OCI-LY1 (cell line): ENCODE measurements at regions not wholly inside any gene's neighbourhood (a gene's known extent, or its start where the extent isn't known, plus 50 kb on each side); places are given as distances from the start of the nearest gene placed in this dataset.

ENCODE experiments used
- EZH2 ChIP-seq: fragments of 200-600 bp; sonication (generic), shearing (Covaris generic); IDR thresholded peaks from 2 replicates; pipeline ENCODE4 v1.8.0; 2017; ENCODE audit warnings: borderline replicate concordance, mixed run types, mild to moderate bottlenecking, antibody characterized with exemption, low read length, moderate library complexity, mixed read lengths
- TF ChIP-seq, protein P1 (sequence below): fragments of 200-600 bp; sonication (generic), shearing (Covaris generic); IDR thresholded peaks from 2 replicates; pipeline ENCODE4 v1.5.1; 2017; ENCODE audit warnings: mild to moderate bottlenecking, antibody characterized with exemption, low read length, moderate library complexity, mixed read lengths

DNA sequence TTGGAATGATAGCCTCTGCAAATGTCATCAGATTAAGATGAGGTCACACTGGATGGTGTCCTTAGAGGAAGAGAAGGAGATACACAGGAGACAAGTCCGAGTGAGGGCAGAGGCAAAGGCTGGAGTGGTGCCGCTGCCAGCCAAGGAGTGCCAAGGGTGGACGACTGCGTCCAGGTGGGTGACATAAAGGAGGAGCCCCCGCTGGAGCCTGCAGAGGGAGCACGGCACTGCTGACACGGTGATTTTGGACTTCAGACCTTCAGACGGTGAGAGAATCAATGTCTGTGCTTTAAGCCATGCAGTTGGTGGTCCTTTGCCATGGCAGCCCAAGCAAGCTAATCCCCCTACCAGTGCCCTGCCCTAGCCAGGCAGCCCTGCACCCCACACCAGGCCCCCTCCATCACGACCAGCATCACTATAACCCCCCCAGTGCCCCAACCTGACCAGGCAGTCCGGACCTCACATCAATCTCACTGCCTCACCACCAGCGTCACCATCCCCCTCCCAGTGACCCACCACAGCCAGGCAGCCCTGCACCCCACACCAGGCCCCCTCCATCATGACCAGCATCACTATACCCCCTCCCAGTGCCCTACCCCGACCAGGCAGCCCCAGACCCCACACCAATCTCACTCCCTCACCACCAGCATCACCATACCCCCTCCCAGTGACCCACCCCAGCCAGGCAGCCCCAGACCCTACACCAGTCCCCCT lies 130.0 kb downstream of the HMX1 start:
- TF ChIP-seq, protein P1, sequence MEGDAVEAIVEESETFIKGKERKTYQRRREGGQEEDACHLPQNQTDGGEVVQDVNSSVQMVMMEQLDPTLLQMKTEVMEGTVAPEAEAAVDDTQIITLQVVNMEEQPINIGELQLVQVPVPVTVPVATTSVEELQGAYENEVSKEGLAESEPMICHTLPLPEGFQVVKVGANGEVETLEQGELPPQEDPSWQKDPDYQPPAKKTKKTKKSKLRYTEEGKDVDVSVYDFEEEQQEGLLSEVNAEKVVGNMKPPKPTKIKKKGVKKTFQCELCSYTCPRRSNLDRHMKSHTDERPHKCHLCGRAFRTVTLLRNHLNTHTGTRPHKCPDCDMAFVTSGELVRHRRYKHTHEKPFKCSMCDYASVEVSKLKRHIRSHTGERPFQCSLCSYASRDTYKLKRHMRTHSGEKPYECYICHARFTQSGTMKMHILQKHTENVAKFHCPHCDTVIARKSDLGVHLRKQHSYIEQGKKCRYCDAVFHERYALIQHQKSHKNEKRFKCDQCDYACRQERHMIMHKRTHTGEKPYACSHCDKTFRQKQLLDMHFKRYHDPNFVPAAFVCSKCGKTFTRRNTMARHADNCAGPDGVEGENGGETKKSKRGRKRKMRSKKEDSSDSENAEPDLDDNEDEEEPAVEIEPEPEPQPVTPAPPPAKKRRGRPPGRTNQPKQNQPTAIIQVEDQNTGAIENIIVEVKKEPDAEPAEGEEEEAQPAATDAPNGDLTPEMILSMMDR: no peak
- no peak for TF ChIP-seq EZH2
